GM21447 (cell line): ENCODE measurements at regions not wholly inside any gene's neighbourhood (a gene's known extent, or its start where the extent isn't known, plus 50 kb on each side); places are given as distances from the start of the nearest gene placed in this dataset.
"Not testable (repeated sequence)": the region's sequence is repeated elsewhere in the genome, so short reads cannot be mapped to it uniquely, and the experiment has no call there.

ENCODE experiments used
- ATAC-seq: cut with Tn5 transposase; IDR thresholded peaks from one replicate; pipeline ENCODE4 v1.9.1; 2021; ENCODE audit not compliant: unreplicated experiment

- no peak for ATAC-seq
Measured at GRCh38 chr9:29625292-29625731, 2052.0 kb upstream of the C9orf72 start.

GRCh38 chr9:29625931-29626330, 2052.7 kb upstream of the C9orf72 start:
- no peak for ATAC-seq

DNA sequence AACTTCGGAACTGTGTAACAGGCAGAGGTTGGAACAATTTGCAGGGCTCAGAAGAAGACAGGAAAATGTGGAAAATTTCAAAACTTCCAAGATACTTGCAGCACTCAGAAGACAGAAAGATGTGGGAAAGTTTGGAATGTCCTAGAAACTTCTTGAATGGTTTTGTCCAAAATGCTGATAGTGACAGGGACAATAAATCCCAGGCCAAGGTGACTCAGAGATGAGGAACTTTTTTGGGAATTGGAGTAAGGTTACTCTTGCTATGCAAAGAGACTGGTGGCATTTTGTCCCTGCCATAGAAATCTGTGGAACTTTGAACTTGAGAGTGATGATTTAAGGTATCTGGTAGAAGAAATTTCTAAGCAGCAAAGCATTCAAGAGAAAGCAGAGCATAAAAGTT, 2055.6 kb upstream of the C9orf72 start:
- not testable (repeated sequence) for ATAC-seq

DNA sequence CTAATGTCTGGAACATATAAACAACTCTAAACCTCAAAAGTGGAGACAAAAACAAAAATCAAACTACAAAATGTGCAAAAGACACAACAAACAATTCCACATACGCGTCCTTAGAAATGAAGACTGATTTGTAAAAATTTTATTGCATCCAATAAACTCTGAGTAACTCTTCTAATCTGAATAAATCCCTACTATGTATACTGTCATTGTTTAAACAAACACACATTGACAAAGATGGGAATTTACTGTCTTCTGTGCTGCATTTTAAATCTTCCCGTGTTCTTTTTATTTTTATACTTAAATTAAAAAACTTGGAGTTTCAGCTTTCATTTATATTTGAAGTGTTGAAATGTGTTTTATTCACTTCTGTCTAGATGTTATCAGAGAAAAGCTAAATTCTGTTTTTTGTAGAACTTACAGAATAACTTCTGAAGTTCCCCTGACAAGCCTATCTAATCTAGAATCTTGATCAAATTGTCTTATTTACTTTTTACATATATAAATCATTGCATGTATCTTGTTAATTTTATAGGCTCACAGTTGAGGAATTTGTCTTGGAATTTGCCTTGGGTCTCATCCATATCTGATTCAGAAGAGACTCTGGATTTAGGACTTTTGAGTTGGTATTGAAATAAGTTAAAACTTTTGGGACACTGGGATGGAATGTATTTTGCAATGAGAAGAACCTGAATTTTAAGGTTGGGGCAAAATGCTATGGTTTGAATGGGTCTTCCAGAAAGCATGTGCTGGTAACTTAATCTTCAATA, 2064.4 kb upstream of the C9orf72 start:
- no peak for ATAC-seq

DNA sequence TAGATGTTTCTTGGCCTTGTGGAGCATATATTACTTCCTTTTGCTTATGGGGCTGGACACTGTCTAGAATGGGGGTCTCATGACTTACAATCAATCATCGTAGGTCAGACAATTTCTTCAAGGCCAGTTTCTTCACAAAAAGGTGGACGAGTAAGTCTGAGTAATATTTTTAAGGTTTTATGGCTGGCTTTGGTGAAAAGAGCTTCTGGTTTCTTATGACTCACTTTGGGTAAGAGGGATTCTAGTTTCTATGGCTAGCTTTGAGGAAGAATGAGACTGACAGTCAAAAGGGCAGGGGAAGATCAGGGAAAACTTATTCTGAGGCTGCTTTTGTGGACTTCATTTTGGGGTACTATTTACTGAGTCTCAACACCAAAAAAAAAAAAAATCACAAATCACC, 2067.2 kb upstream of the C9orf72 start:
- no peak for ATAC-seq

DNA sequence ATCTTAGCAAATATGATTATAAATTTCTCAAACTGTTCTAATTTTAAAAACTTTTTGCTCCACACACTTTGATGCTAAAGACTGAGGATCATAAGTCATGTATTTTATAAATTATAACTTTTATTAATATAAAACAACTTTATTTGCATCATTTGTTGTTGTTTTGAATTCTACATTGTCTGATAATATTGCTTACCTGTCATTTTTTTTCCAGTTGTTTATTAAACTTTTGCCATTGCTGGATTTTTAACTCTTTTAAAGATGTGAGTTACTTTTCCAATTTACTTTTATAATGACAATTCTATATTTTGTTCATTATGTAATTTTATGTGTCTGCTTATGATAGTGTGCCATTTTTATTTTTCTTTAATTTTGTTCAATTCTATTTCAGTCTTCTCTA, 2071.2 kb upstream of the C9orf72 start:
- no peak for ATAC-seq

DNA sequence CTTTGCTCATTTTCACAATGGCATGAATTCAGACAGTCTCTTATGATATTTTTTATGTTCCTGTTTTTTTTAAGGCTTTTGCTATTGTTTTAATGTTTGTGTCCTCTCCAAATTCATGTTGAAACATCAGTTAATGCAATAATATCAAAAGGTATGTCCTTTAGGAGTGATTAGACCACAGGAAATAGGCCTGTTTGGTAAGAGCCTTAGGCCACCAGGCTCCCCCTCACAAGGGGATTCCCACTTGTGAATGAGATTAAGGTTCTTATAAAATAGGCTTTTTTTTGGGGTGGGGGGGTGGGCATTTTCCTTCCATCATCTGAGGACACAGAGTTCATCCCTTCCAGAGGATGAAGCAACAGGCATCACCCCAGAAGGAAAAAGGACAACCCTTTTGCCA, 2074.2 kb upstream of the C9orf72 start:
- ATAC-seq, result no peak

- ATAC-seq, result no peak
Measured at GRCh38 chr9:29648132-29648531, 2074.9 kb upstream of the C9orf72 start.

GRCh38 chr9:29648601-29649000, 2075.3 kb upstream of the C9orf72 start:
- ATAC-seq, result no peak

- ATAC-seq, result no peak
Measured at GRCh38 chr9:29656641-29657406, 2083.5 kb upstream of the C9orf72 start.

DNA sequence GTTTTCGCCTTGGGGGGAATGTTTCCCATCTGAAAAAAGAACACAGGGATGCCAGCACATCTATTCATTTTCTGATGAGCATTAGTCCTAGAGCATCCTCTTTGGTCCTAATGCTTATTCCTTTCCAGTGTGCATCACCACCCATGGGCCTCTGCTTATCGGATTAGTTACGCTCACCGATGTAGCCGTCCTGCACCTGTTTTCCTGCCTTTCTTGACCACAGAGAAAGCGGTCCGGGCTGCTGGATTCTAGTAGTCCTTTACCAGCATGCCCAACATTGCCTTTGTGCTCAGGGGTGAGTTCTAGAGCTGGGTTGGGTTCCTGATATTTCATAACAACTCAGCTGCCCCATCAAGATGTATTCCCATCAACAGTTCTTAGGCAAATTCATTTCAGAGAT, 2084.5 kb upstream of the C9orf72 start:
- ATAC-seq, result no peak

DNA sequence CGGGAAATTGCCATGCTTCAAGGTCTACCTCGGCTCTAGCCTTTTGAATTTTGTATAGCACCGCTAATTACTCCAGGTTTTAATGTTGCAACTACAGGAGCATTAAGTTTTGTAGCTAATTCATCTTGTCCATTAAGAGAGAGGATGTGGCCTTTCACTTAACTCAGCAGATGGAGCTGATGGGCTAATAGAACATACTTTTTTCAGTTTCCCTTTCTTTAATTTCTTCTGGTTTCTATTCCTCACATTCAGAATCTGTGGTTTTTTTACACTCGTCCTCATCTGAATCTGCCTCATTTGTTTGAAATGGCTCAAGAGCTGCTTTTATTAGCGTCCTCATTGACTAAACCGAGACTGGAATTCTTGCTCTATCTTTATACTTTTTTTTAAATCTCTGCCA, 2085.7 kb upstream of the C9orf72 start:
- no peak for ATAC-seq

DNA sequence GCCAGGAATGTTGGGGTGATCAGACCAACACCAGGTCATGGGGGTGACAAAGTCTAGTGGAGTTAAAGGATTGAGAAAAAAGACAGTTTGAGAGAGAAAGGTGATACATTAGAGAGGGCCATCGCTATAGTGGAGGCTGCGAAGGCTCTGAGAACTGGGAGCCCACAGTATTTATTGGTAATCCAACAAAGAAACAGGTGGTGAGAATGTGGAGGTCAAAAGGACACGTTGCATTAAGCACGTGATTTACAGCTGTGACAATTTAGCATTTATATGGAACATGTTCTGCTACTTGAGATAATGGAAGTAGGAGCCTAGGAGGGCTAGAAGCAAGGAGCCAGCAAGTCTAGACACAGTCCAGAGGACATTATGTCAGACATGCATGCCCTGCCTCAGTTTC, 2086.5 kb upstream of the C9orf72 start:
- ATAC-seq, result no peak

- ATAC-seq, result no peak
Measured at GRCh38 chr9:29668732-29669131, 2095.5 kb upstream of the C9orf72 start.

GRCh38 chr9:29669613-29670012, 2096.3 kb upstream of the C9orf72 start:
- ATAC-seq, result no peak

- no peak for ATAC-seq
Measured at GRCh38 chr9:29685531-29685930, 2112.2 kb upstream of the C9orf72 start.

DNA sequence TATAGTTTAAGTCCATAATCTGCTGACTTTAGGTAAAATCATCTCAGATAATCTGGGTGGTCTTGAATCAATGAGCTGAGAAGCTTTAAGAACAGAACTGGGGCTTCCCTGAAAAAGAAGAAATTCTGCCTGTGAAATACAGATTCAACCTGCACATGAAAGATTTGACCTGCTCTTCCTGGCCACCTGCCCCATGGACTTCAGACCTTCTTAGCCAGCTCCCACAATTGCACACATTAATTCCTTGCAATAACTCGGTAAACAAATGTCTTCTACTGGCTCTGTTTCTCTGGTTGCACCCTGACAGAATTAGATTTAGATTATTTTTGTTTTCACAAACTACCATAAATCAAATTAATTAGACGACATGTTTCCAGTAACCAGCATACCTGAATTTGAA, 2117.9 kb upstream of the C9orf72 start:
- ATAC-seq, result no peak

DNA sequence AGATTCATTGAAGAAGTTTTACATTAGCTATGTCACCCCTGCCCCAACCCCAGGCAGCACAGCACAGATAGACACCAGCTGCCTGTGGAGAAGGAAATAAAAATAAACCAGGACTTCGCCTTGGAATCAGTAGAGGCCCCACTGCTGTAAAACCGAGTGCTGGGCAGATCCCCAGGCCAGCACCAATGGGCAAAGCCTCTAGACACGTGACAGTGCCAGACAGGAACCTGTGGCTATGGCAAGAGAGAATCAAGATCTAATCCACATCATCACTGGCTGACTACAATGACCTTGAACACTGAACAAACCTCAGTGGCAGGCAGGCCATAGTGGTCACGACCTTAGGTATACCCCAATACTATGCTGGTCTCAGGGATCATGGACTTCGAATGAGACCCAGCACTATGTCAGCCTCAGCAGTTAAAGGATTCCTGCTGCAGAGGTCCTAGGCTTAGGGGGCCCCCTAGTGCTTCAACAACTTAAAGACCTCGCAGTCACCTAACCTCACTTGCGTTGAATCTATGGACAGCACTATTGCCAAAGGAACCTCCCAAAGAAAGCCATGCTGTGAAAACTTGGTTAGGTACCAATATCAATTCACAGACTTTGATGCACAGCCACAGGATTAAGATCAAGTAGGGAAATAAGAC, 2118.6 kb upstream of the C9orf72 start:
- ATAC-seq, result no peak

- no peak for ATAC-seq
Measured at GRCh38 chr9:29697011-29697410, 2123.7 kb upstream of the C9orf72 start.

DNA sequence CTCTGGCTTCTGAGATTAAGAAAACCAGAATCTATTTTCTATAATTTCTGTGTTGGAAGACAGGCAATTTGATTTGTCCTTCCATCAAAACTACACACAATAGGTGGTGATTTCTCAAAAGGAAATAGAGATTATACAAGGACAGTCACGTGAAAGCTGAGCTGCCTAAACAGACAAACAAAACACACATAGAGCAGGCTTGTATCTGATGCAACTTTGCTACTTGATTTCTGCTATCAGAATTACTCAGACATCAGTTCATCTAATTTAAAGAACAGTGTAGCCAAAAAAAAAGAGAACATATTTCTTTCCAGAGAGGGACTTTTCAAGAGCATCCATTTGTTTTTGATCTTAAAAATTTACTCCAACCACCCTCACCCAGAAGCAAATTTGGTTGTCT, 2128.3 kb upstream of the C9orf72 start:
- no peak for ATAC-seq

- ATAC-seq, result no peak
Measured at GRCh38 chr9:29701971-29702370, 2128.7 kb upstream of the C9orf72 start.

DNA sequence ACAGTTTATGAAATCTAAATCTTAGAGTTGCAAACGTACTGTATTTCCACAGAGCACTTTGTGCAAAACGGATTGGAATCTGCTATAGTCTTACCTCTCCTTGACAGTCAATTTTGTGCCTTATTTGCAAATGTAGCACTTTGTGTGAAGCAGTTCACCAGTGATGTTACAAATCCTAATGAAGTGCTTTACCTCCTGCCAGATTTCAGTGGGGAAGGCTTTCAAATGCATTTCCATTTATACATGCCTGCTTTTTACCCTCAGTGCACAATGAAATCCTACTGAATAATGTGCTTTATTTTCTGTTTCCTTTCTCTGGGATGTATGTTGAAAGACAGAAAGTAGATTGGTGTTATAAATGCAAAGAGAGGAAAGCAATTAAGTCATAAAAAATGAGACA, 2141.6 kb upstream of the C9orf72 start:
- ATAC-seq, result no peak
